ENCODE measurements at regions not wholly inside any gene's neighbourhood (a gene's known extent, or its start where the extent isn't known, plus 50 kb on each side); places are given as distances from the start of the nearest gene placed in this dataset.
"Not testable (repeated sequence)": the region's sequence is repeated elsewhere in the genome, so short reads cannot be mapped to it uniquely, and the experiment has no call there.

DNA sequence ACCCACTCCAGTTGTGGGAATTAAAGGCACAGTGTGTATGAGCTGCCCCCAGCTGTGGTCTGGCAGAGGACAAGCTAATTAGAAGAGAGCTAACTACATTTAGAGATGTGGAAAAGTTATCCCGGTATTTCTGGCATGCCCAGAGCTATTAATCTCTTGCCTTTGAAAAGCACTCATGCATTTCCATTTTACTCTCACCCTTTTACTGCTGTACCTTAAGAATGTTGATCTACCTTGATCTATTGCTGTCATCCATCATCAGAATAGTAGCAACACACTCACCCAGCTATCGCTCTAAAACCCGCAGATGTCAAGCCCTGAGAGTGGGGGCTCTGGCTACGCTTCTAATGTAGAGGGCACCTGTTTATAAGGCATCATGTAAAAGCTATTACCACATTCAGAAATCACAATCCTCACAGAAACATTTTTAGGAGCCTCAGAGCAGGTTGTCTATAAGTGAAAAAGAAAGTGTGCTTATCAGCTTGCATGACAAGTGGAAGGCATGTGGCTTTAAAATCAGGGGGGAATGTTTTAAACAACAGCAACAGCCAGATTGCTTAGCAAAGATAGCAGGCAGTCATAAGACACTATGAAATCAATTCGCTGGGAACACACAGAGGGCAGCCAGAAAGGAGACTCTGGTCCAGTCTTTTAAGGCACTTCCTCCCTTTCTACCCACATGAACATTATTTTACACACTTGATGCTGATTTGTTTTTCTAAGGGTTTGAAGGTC lies 224.2 kb upstream of the IRS2 start:
- no peak for DNase-seq (ENCODE audit: low read depth in 2 of 2)

- no peak for DNase-seq (ENCODE audit: low read depth in 2 of 2)
These were observed 222.4 kb upstream of the IRS2 start for GRCh38 chr13:110008816-110009215.

- no peak for DNase-seq (ENCODE audit: low read depth in 2 of 2)
These were observed 219.9 kb upstream of the IRS2 start for GRCh38 chr13:110006304-110006703.

DNA sequence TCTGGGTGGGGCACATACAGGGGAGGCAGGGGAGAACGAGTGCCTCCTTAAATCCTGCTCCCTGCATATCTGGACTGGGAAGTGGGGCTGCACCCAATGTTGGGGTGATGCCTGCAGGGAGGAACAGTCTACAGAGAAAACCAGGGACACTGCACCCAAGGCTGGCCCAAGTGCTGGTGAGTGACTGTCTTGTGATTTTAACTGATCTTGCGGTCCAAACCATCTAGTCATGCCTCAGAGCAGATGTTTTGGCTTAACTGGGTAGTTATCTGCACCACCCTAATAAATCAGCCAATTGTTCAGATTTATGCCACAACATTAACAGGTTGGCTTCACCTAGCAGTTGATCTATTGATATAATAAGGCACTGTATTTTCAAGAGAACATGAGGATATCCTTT lies 219.2 kb upstream of the IRS2 start:
- no peak for DNase-seq (ENCODE audit: low read depth in 2 of 2)

- no peak for DNase-seq (ENCODE audit: low read depth in 2 of 2)
These were observed 218.4 kb upstream of the IRS2 start for GRCh38 chr13:110004814-110005213.

DNA sequence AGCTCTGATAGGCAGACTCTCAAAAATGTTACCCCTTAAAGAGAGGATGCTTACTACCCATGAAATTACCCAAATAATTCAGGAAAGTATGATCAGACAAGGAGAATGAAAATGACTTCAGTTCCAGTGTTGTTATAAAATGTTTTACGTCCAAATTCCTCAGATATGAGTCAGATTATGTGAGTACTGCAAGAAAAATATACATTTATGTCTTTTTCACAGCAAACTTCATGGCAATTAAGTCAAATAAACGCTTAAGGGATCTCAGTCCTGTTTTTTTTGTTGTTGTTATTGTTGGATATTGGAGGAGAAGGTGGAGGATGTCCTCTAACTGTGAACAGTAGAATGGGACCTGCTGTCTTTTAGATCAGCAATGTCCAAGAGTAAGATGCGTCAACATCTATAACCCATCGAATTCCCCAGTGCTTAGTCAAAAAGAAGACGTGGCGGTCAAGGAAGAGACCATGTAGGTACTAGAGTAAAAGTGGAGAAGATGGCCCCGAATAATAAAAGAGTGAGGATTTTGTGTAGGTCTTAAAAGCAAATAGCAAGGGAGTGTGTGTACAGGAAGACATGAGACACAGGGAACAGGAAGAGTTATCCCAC lies 215.4 kb upstream of the IRS2 start:
- DNase-seq (ENCODE audit: low read depth in 2 of 2): no peak

GRCh38 chr13:110000534-110001345 lies 214.4 kb upstream of the IRS2 start:
- DNase-seq (ENCODE audit: low read depth in 2 of 2): no peak

DNA sequence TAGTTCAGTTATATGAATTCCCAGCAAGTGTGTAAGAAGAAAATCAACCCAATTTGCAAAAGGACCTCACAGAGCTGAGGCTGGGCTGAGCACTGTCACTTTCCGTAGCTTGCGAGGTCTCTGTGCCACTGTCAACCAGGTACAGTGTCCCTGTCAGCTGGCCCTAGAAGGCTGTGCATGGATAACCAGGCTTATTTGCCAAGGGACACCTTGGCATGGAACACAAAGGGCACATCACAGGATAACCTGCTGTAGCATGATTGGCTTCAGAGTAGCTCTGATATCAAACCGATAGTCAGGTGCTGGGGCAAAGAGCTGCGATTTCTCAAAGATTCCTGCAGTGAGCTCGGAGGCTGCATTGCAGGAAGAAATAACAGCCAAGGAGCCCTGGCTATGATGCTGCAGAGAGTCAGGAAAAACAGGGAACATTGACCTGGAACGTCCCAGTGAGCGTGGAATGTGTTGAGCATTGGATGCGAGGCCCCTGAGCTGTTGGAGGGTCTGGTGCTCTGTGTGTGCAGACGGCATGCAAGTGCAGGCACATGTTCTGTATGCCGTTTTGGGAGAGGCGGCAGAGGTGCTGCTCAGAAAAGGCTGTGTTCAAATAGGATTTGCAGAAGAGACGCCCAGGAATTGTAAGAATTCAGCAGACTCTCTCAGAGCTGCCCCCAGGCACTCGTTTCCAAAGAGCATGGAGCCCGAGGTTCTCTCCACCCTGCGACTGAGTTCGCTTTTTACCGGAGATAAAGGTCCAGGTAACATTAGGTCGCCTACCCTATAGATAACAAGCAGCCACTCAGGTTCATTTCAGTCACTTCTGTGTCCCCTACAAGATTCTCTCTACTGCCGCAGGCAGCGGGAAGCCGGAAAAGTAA lies 213.5 kb upstream of the IRS2 start:
- DNase-seq (ENCODE audit: low read depth in 2 of 2): no peak

GRCh38 chr13:109998684-109999533 lies 212.5 kb upstream of the IRS2 start:
- no peak for DNase-seq (ENCODE audit: low read depth in 2 of 2)

- DNase-seq (ENCODE audit: low read depth in 2 of 2): no peak
These were observed 211.7 kb upstream of the IRS2 start for GRCh38 chr13:109998037-109998436.

DNA sequence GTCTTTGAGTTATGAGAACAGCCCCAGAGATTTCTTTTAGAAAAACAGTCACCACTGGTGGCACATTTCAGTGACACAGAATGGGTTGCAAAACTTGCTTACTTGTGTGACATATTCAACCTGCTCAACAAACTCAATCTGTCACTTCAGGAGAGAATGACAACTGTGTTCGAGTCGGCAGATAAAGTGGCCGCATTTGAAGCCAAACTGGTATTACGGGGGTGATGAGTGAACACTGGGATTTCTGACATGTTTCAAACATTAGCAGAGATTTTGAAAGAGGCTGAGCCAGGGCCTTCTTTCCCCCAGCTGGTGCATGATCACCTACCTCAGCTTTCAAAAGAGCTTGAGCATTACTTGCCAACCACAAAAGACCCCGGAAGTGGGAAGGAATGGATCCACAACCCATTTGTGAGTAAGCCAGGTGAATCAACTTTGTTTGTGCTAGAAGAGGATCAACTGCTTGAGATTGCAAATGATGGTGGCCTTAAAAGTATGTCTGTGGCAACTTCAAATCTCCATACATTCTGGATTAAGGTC lies 210.7 kb upstream of the IRS2 start:
- not testable (repeated sequence) for DNase-seq (ENCODE audit: low read depth in 2 of 2)

DNA sequence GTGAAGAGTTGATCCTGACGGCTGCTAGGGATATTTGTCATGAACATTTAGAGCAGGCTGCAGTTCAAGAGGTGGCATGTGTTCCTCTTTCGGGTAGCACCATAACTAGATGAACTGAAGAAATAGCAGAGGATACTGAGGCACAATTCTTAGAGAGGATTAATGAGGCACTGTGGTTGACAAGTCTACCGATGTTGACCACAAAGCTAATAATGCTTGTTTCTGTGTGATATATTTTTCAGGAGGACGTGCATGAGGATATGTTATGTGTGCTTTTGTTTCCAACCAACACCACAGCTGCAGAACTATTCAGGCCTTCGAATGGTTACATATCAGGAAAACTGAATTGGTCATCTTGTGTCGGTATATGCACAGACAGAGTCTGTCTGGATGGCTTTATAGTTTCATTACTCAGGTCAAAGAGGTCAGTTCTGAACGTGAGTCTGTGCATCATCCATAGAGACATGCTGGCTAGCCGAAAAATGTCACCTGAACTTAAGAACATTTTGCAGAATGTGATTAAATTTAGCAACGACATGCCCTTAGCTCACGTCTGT lies 210.1 kb upstream of the IRS2 start:
- DNase-seq (ENCODE audit: low read depth in 2 of 2): no peak

DNA sequence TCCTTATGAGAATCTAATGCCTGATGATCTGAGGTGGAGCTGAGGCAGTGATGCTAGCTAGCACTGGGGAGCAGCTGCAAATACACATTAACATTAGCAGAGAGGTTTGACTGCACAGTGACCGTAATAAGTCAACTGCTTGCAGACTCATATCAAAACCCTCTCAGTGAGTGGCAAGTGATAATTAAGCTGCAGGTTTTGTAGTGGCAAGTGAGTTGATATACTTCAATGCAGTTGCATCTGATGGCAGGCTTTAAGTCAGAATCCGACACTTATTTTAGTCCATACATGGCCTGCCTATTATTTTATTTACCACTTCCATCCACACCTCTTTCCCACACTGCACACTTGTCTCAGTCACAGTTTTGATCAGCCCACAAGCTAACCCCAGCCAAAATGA lies 209.2 kb upstream of the IRS2 start:
- no peak for DNase-seq (ENCODE audit: low read depth in 2 of 2)

GRCh38 chr13:109990296-109990695 lies 203.9 kb upstream of the IRS2 start:
- no peak for DNase-seq (ENCODE audit: low read depth in 2 of 2)

DNA sequence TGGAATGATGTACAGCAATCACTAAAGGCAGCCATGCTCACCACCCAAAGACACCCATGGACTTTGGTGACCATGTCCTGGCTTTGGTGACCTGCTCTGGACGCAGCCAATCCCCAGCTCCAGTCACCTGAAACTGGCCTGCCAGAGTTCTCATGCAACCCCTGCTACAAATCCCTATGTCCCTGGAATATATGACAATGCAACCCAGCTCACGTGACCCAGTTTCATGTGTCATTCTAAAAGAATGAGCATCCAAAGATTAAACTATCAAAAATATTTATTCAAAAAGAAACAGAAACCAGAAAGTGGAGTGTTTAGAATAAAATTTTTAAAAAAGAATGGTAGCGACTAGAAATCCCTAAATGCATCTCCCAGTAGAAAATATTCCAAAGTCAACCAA lies 203.3 kb upstream of the IRS2 start:
- no peak for DNase-seq (ENCODE audit: low read depth in 2 of 2)

GRCh38 chr13:109989155-109989554 lies 202.8 kb upstream of the IRS2 start:
- no peak for DNase-seq (ENCODE audit: low read depth in 2 of 2)

DNA sequence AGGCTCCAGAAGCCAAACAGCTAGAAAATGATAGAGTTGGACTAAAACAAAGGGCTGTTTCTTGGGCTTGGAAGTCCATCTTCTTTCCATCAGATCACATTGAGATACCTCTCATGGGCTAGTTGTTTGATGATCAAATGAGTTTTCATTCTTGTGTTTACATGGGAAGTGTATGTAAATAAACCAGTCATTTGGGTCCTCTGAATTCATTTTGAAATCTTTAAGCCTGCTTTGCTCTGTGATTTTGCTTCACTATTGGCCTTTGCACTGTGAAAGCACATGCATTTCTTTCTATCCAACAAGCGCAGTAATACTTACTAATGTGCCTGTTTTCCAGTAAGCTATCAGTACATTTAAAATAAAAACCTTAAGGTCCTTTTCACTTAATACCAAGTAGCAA lies 200.5 kb upstream of the IRS2 start:
- no peak for DNase-seq (ENCODE audit: low read depth in 2 of 2)

- no peak for DNase-seq (ENCODE audit: low read depth in 2 of 2)
These were observed 199.6 kb upstream of the IRS2 start for GRCh38 chr13:109985871-109986450.

- DNase-seq (ENCODE audit: low read depth in 2 of 2): no peak
These were observed 197.1 kb upstream of the IRS2 start for GRCh38 chr13:109983447-109983846.

DNA sequence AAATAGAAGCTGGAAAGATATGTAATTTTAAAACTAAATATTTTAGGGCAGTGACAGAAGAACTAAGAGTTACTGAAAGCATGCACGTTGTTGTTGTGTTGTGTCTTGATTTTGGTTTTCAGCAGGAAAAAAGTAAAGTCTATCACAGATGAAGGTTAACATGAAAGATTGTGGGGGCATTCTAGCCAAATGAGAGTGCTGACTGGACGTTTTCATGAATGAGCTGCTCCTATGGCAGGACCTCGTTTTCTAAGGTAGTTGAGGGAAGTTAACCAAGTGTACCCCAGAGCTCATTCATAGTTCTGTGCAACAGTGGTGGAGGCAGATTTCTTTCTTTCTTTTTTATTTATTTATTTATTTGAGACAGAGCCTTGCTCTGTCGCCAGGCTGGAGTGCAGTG lies 194.6 kb upstream of the IRS2 start:
- DNase-seq (ENCODE audit: low read depth in 2 of 2): no peak
